K562 (cell line): ENCODE measurements at regions not wholly inside any gene's neighbourhood (a gene's known extent, or its start where the extent isn't known, plus 50 kb on each side); places are given as distances from the start of the nearest gene placed in this dataset.

Source experiments
- ATAC-seq: fragments of 200-7000 bp; cut with Tn5 transposase; 3 replicates; pipeline ENCODE4 v1.9.1; 2020; ENCODE audit warnings: moderate library complexity
- BruUV-seq: library from RNA; stranded (reverse); fragments of 400-500 nt; replicated peaks from 2 replicates; lab custom pipeline; 2021; lab: Mats Ljungman, UMichigan
- CTCF ChIA-PET: fragments of 300-600 bp; formaldehyde crosslinking; extraction: SDS; loops from one replicate; lab custom pipeline; 2021; ENCODE audit warnings: low intra/inter-chr PET ratio; lab: Yijun Ruan, JAX
- POLR2A ChIA-PET: fragments of 300-600, 350-650 bp; sonication (Branson Sonifier 250); formaldehyde crosslinking; extraction: SDS; loops from one replicate; lab custom pipeline; 2021; ENCODE audit warnings: antibody characterized with exemption, inconsistent platforms; lab: Yijun Ruan, JAX
- DNase-seq, 4 experiments: peaks; one replicate each; pipeline versions ENCODE4 v3.0.0 to v3.0.0-alpha.2; 2011 to 2018; ENCODE audit warnings: low spot score in 3 of 4, mixed read lengths in 3 of 4; ENCODE audit errors: extremely low read depth in 1 of 4
- FAIRE-seq: peaks from 2 replicates; lab custom pipeline; 2011; peaks lifted over from hg19 to GRCh38; lab: Jason Lieb, UNC
- H2AFZ ChIP-seq: 2 replicates; pipeline ENCODE4 v1.6.0; 2011; ENCODE audit warnings: low read depth, low read length, control low read depth, inconsistent platforms
- H3K27ac ChIP-seq: fragments of 200-600 bp; 3 replicates; pipeline ENCODE4 v1.8.0; 2011; ENCODE audit warnings: low read depth, mild to moderate bottlenecking, control low read depth, inconsistent platforms, low read length, moderate library complexity, mixed read lengths; ENCODE audit errors: extremely low read depth
- H3K27me3 ChIP-seq, 2 experiments: fragments of 300-600 bp in 1 of 2; 2 replicates in 1 of 2; 3 replicates in 1 of 2; pipeline versions ENCODE4 v1.6.0 to v1.8.0; 2011; ENCODE audit warnings: inconsistent platforms in 2 of 2, low read length in 2 of 2, mild to moderate bottlenecking in 1 of 2, mixed read lengths in 1 of 2, moderate library complexity in 1 of 2; ENCODE audit not compliant: control insufficient read depth in 2 of 2, insufficient read depth in 2 of 2
- H3K36me3 ChIP-seq: fragments of 300-600 bp; 3 replicates; pipeline ENCODE4 v1.8.0; 2011; ENCODE audit warnings: mild to moderate bottlenecking, low read length, inconsistent platforms; ENCODE audit not compliant: control insufficient read depth, insufficient read depth
- H3K4me1 ChIP-seq, 2 experiments: fragments of 200-600 bp in 1 of 2; replicated peaks in 1 of 2; 2 replicates in 1 of 2; 3 replicates in 1 of 2; pipeline versions ENCODE4 v1.5.1 to v1.8.0; 2011; ENCODE audit warnings: inconsistent platforms in 2 of 2, low read length in 2 of 2, mild to moderate bottlenecking in 1 of 2, mixed read lengths in 1 of 2, moderate library complexity in 1 of 2; ENCODE audit not compliant: control insufficient read depth in 2 of 2, insufficient read depth in 2 of 2
- H3K4me2 ChIP-seq: 2 replicates; pipeline ENCODE4 v1.6.1; 2011; ENCODE audit warnings: low read length, control low read depth, inconsistent platforms, mixed read lengths; ENCODE audit not compliant: insufficient read depth
- H3K4me3 ChIP-seq: fragments of 200-600 bp; sonication (generic), shearing (Covaris generic); 2 replicates; pipeline ENCODE4 v1.5.1; 2016; ENCODE audit warnings: control low read depth, inconsistent platforms
- H3K79me2 ChIP-seq: fragments of 200-600 bp; 3 replicates; pipeline ENCODE4 v1.8.0; 2011; ENCODE audit warnings: low read length, inconsistent platforms; ENCODE audit not compliant: control insufficient read depth, insufficient read depth
- H3K9ac ChIP-seq, 2 experiments: 2 replicates each; pipeline versions ENCODE4 v1.6.0 to v1.6.1; 2011; ENCODE audit warnings: low read depth in 2 of 2, low read length in 2 of 2, control low read depth in 1 of 2, inconsistent platforms in 1 of 2, mild to moderate bottlenecking in 1 of 2, mixed read lengths in 1 of 2; ENCODE audit not compliant: insufficient read depth in 1 of 2
- H3K9me1 ChIP-seq: one replicate; pipeline ENCODE4 v1.6.0; 2011; ENCODE audit warnings: inconsistent platforms, mild to moderate bottlenecking, low read length, moderate library complexity; ENCODE audit not compliant: control insufficient read depth, insufficient read depth
- H3K9me3 ChIP-seq: replicated peaks from 2 replicates; pipeline ENCODE4 v1.5.1; 2011; ENCODE audit warnings: low read depth, low read length, inconsistent platforms; ENCODE audit not compliant: control insufficient read depth, insufficient read depth
- H4K20me1 ChIP-seq: replicated peaks from 2 replicates; pipeline ENCODE4 v1.6.1; 2011; ENCODE audit warnings: low read length, inconsistent platforms, mixed read lengths; ENCODE audit not compliant: control insufficient read depth, insufficient read depth
- DMBX1 ChIP-seq: fragments of 250-450 bp; sonication (Bioruptor Pico); IDR thresholded peaks from 2 replicates; pipeline ENCODE4 v1.8.0; 2022; ENCODE audit warnings: inconsistent platforms, mild to moderate bottlenecking, moderate library complexity, borderline replicate concordance
- ERF ChIP-seq: fragments of 450-650 bp; formaldehyde crosslinking; IDR thresholded peaks from 2 replicates; pipeline ENCODE4 v1.4.0; 2020; ENCODE audit warnings: mild to moderate bottlenecking, mixed read lengths
- IRF1 ChIP-seq: sonication (generic); formaldehyde crosslinking; IDR thresholded peaks from 2 replicates; pipeline ENCODE4 v1.8.0; 2022; ENCODE audit warnings: missing genetic modification reagents, mild to moderate bottlenecking, borderline replicate concordance
- MXI1 ChIP-seq: IDR thresholded peaks from 2 replicates; pipeline ENCODE4 v1.6.1; 2011; ENCODE audit warnings: low read depth, mild to moderate bottlenecking, improper control_type of control experiment, low read length
- ZNF134 ChIP-seq: fragments of 250-450 bp; sonication (Bioruptor Pico); conservative IDR thresholded peaks from 2 replicates; pipeline ENCODE4 v1.4.0; 2020
- ZNF780A ChIP-seq: fragments of 250-450 bp; sonication (Bioruptor Pico); IDR thresholded peaks from 2 replicates; pipeline ENCODE4 v1.5.0; 2021; ENCODE audit warnings: mild to moderate bottlenecking
- whole genome bisulfite sequencing: fragments of 100-300 bp; shearing (Covaris generic); methylation state at CpG from one replicate; pipeline ENCODE4 v1.1.6; 2016; ENCODE audit warnings: low coverage, mixed read lengths; ENCODE audit not compliant: insufficient coverage; ENCODE audit errors: missing lambda C conversion rate; 5-methylcytosine and 5-hydroxymethylcytosine counted together
- in situ Hi-C: fragments of 300-500 bp; cut with MboI; formaldehyde crosslinking; loops from 4 replicates; pipeline ENCODE4 v1.15.0; 2018; ENCODE audit warnings: inconsistent platforms, mixed read lengths
- intact Hi-C: fragments of 100-400 bp; cut with micrococcal nuclease; formaldehyde crosslinking; loops from 2 replicates; pipeline ENCODE4 v1.14.2; 2022
- TF ChIP-seq, protein P1 (sequence below): IDR thresholded peaks from 2 replicates; pipeline ENCODE4 v1.6.1; 2016; ENCODE audit warnings: missing genetic modification characterization, missing compliant biosample characterization
- TF ChIP-seq, protein P2 (sequence below), 2 experiments: fragments of 150-350 bp in 1 of 2; IDR thresholded peaks; 2 replicates each; pipeline ENCODE4 v1.6.1; 2012 to 2016; ENCODE audit warnings: low read depth in 2 of 2, low read length in 2 of 2, mild to moderate bottlenecking in 1 of 2, moderate library complexity in 1 of 2

GRCh38 chr9:79213417-79214125 is 358.2 kb upstream of the TLE4 start:
- Histone ChIP-seq H3K4me1 (no peaks in the 10 kb centered on the region), H3K9me3 (no peaks in the 10 kb centered on the region), H3K9ac (no peak overlapping the region), H3K79me2 (no peaks in the 10 kb centered on the region), H3K36me3 (no peaks in the 10 kb centered on the region), H2AFZ (no peak overlapping the region), H3K9me1 (no peaks in the 10 kb centered on the region), H3K4me2 (no peak overlapping the region), H4K20me1 (no peaks in the 10 kb centered on the region), H3K27ac (no peak overlapping the region), H3K27me3 (no peaks in the 10 kb centered on the region), H3K4me3 (no peak overlapping the region)
- DNase-seq, result no peak
- 0% methylated on average over 2 of the region's 3 CpGs for WGBS
- CTCF ChIA-PET, result no interaction called here
- TF ChIP-seq ZNF134 (CRISPR knock-in tag) (peak; percentile 85), IRF1 (CRISPR knock-in tag) (no peak), ZNF780A (CRISPR knock-in tag) (no peak)
- intact Hi-C loops, result no loop called here
- no TSS peak for BruUV-seq
- no peak for ATAC-seq
- POLR2A ChIA-PET, result no interaction called here
- in situ Hi-C loops, result no loop called here
- FAIRE-seq, result no peak

GRCh38 chr9:79215821-79216220 is 355.9 kb upstream of the TLE4 start:
- Histone ChIP-seq H3K27ac (no peak overlapping the region), H3K9ac (no peak overlapping the region), H3K27me3 (no peaks in the 10 kb centered on the region), H3K79me2 (no peaks in the 10 kb centered on the region), H3K9me1 (no peaks in the 10 kb centered on the region), H3K9me3 (no peaks in the 10 kb centered on the region), H3K4me3 (no peak overlapping the region), H4K20me1 (no peaks in the 10 kb centered on the region), H3K4me1 (no peaks in the 10 kb centered on the region), H3K36me3 (no peaks in the 10 kb centered on the region), H2AFZ (no peak overlapping the region), H3K4me2 (no peak overlapping the region)
- CTCF ChIA-PET, result no interaction called here
- TF ChIP-seq MXI1 (no peak), ERF (CRISPR knock-in tag) (no peak), DMBX1 (CRISPR knock-in tag) (no peak)
- TF ChIP-seq, protein P1, sequence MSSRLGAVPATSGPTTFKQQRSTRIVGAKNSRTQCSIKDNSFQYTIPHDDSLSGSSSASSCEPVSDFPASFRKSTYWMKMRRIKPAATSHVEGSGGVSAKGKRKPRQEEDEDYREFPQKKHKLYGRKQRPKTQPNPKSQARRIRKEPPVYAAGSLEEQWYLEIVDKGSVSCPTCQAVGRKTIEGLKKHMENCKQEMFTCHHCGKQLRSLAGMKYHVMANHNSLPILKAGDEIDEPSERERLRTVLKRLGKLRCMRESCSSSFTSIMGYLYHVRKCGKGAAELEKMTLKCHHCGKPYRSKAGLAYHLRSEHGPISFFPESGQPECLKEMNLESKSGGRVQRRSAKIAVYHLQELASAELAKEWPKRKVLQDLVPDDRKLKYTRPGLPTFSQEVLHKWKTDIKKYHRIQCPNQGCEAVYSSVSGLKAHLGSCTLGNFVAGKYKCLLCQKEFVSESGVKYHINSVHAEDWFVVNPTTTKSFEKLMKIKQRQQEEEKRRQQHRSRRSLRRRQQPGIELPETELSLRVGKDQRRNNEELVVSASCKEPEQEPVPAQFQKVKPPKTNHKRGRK (tag), result no peak
- TF ChIP-seq, protein P2, sequence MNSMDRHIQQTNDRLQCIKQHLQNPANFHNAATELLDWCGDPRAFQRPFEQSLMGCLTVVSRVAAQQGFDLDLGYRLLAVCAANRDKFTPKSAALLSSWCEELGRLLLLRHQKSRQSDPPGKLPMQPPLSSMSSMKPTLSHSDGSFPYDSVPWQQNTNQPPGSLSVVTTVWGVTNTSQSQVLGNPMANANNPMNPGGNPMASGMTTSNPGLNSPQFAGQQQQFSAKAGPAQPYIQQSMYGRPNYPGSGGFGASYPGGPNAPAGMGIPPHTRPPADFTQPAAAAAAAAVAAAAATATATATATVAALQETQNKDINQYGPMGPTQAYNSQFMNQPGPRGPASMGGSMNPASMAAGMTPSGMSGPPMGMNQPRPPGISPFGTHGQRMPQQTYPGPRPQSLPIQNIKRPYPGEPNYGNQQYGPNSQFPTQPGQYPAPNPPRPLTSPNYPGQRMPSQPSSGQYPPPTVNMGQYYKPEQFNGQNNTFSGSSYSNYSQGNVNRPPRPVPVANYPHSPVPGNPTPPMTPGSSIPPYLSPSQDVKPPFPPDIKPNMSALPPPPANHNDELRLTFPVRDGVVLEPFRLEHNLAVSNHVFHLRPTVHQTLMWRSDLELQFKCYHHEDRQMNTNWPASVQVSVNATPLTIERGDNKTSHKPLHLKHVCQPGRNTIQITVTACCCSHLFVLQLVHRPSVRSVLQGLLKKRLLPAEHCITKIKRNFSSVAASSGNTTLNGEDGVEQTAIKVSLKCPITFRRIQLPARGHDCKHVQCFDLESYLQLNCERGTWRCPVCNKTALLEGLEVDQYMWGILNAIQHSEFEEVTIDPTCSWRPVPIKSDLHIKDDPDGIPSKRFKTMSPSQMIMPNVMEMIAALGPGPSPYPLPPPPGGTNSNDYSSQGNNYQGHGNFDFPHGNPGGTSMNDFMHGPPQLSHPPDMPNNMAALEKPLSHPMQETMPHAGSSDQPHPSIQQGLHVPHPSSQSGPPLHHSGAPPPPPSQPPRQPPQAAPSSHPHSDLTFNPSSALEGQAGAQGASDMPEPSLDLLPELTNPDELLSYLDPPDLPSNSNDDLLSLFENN (IDR thresholded peaks at IDR 0.05; ENCODE audit: low read depth in 2 of 2, low read length in 2 of 2), result no peak
- intact Hi-C loops, result no loop called here
- ATAC-seq (no peak), DNase-seq (no peak), FAIRE-seq (no peak)
- no TSS peak for BruUV-seq
- POLR2A ChIA-PET, result no interaction called here
- WGBS, result 4% methylated on average over 3 of the region's 4 CpGs
- in situ Hi-C loops, result no loop called here
